CD14-positive monocyte (primary cell): ENCODE measurements at regions not wholly inside any gene's neighbourhood (a gene's known extent, or its start where the extent isn't known, plus 50 kb on each side); places are given as distances from the start of the nearest gene placed in this dataset.

Experiments used
- DNase-seq, 3 donors: peaks; one replicate each; pipeline ENCODE4 v3.0.0-alpha.2; 2011 to 2022
- H2AFZ ChIP-seq: 2 replicates; pipeline ENCODE4 v1.6.0; 2012; ENCODE audit warnings: mild to moderate bottlenecking, low read depth, low read length, inconsistent platforms; ENCODE audit not compliant: insufficient read depth, poor library complexity, severe bottlenecking
- H3K27ac ChIP-seq, 2 donors: 1 replicate in 1 of 2; 2 replicates in 1 of 2; pipeline ENCODE4 v1.5.1; 2012 to 2013; ENCODE audit warnings: low read length in 2 of 2, control low read depth in 1 of 2, inconsistent platforms in 1 of 2, low read depth in 1 of 2, mild to moderate bottlenecking in 1 of 2
- H3K27me3 ChIP-seq, 2 donors: one replicate each; pipeline versions ENCODE4 v1.6.0 to v1.6.1; 2011 to 2013; ENCODE audit warnings: low read length in 2 of 2; ENCODE audit not compliant: control insufficient read depth in 2 of 2, insufficient read depth in 2 of 2
- H3K36me3 ChIP-seq, 2 donors: replicated peaks in 1 of 2; 1 replicate in 1 of 2; 2 replicates in 1 of 2; pipeline versions ENCODE4 v1.5.1 to v1.6.1; 2012 to 2013; ENCODE audit warnings: low read length in 2 of 2, control low read depth in 1 of 2, inconsistent platforms in 1 of 2, mild to moderate bottlenecking in 1 of 2; ENCODE audit not compliant: insufficient read depth in 2 of 2, control insufficient read depth in 1 of 2
- H3K4me1 ChIP-seq, 2 donors: 1 replicate in 1 of 2; 2 replicates in 1 of 2; pipeline versions ENCODE4 v1.5.1 to v1.6.1; 2012 to 2013; ENCODE audit warnings: low read length in 2 of 2, control low read depth in 1 of 2, inconsistent platforms in 1 of 2, mild to moderate bottlenecking in 1 of 2, moderate library complexity in 1 of 2; ENCODE audit not compliant: insufficient read depth in 2 of 2, control insufficient read depth in 1 of 2
- H3K4me2 ChIP-seq: replicated peaks from 2 replicates; pipeline ENCODE3; 2012; ENCODE audit warnings: low read length, moderate library complexity, mild to moderate bottlenecking; ENCODE audit not compliant: poor library complexity, severe bottlenecking; ENCODE audit errors: extremely low read depth
- H3K4me3 ChIP-seq, 3 experiments: fragments of 200-600 bp in 1 of 3; sonication (generic) in 1 of 3; replicated peaks in 1 of 3; 1 replicate in 2 of 3; 2 replicates in 1 of 3; pipeline ENCODE4 v1.5.1; 2011 to 2013; ENCODE audit warnings: low read length in 3 of 3, mild to moderate bottlenecking in 3 of 3, control low read depth in 2 of 3, low read depth in 2 of 3, inconsistent platforms in 1 of 3, moderate library complexity in 1 of 3
- H3K79me2 ChIP-seq: 2 replicates; pipeline ENCODE4 v1.6.0; 2012; ENCODE audit warnings: mild to moderate bottlenecking, control low read depth, inconsistent platforms, low read length, moderate library complexity; ENCODE audit not compliant: insufficient read depth
- H3K9ac ChIP-seq: 2 replicates; pipeline ENCODE4 v1.6.0; 2017; ENCODE audit warnings: low read length, mild to moderate bottlenecking; ENCODE audit not compliant: insufficient read depth, poor library complexity, severe bottlenecking
- H3K9me3 ChIP-seq, 2 donors: replicated peaks in 1 of 2; 1 replicate in 1 of 2; 2 replicates in 1 of 2; pipeline versions ENCODE4 v1.5.1 to v1.6.1; 2012 to 2013; ENCODE audit warnings: low read length in 2 of 2, control low read depth in 1 of 2; ENCODE audit not compliant: control insufficient read depth in 1 of 2, insufficient read depth in 1 of 2
- H4K20me1 ChIP-seq: 2 replicates; pipeline ENCODE4 v1.6.0; 2012; ENCODE audit warnings: mild to moderate bottlenecking, low read length, control low read depth, moderate library complexity; ENCODE audit not compliant: insufficient read depth
- H3K27ac Mint-ChIP-seq, 7 donors: one replicate each; pipeline ENCODE4 v1.8.0; 2020; ENCODE audit warnings: mild to moderate bottlenecking in 7 of 7, mixed read lengths in 7 of 7, moderate library complexity in 6 of 7, inconsistent platforms in 2 of 7
- H3K27me3 Mint-ChIP-seq, 3 donors: one replicate each; pipeline ENCODE4 v1.8.0; 2021 to 2022; ENCODE audit warnings: low read depth in 3 of 3, mild to moderate bottlenecking in 3 of 3, mixed read lengths in 3 of 3, moderate library complexity in 3 of 3, inconsistent platforms in 1 of 3
- H3K36me3 Mint-ChIP-seq, 2 donors: one replicate each; pipeline ENCODE4 v1.8.0; 2020; ENCODE audit warnings: mixed read lengths in 2 of 2, inconsistent platforms in 1 of 2, mild to moderate bottlenecking in 1 of 2
- H3K4me1 Mint-ChIP-seq: one replicate; pipeline ENCODE4 v1.8.0; 2020; ENCODE audit warnings: mild to moderate bottlenecking, mixed read lengths
- H3K4me3 Mint-ChIP-seq, 2 donors: one replicate each; pipeline ENCODE4 v1.8.0; 2020; ENCODE audit warnings: mild to moderate bottlenecking in 2 of 2, mixed read lengths in 2 of 2, moderate library complexity in 1 of 2
- H3K9me3 Mint-ChIP-seq, 7 donors: one replicate each; pipeline ENCODE4 v1.8.0; 2020 to 2022; ENCODE audit warnings: mixed read lengths in 7 of 7, mild to moderate bottlenecking in 6 of 7, moderate library complexity in 6 of 7, inconsistent platforms in 2 of 7
- WGBS: methylation state at CpG from one replicate; pipeline ENCODE4 v1.1.5; 2013; ENCODE audit warnings: missing lambda C conversion rate; ENCODE audit not compliant: insufficient coverage; 5-methylcytosine and 5-hydroxymethylcytosine counted together
- intact Hi-C, 2 donors: fragments of 100-400 bp; cut with micrococcal nuclease; formaldehyde crosslinking; loops; one replicate each; pipeline versions ENCODE4 v1.15.0 to v1.15.1; 2023
- TF ChIP-seq, protein P1 (sequence below): fragments of 200-600 bp; IDR thresholded peaks from one replicate; pipeline ENCODE4 v1.8.0; 2022; ENCODE audit warnings: antibody characterized with exemption, mild to moderate bottlenecking

DNA sequence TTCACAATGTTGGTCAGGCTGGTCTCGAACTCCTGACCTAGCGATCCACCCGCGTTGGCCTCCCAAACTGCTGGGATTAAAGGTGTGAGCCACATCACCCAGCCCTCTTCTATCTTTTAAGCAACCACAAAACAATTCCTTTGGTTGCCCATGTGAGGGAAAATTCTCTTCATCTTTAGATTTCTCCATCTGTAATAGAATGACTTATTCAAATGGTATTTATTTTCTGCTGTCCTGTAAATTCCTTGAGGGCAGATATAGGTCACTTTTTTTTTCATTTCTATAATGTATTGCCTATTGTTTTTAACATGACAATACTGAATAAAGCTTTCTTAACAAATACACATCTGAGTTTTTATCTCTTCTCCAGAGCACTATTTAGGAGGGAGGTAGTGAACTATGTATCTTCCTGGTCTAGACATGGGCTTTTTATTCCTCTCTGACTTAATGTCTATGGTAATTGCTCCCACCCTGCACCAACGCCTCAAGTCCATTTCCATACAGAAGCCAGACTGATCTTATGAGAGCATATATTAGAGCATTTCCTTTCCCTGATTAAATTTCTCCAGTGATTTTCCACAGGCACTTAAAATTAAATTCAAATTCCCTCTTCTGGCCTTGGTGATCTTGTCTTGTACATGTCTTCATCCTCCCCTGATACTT is 595.6 kb downstream of the CAAP1 start:
- H3K27ac ChIP-seq = no peak overlapping the region
- DNase-seq = no peak
- no peak overlapping the region for H3K4me2 ChIP-seq
- Mint-ChIP-seq H3K36me3 (no peaks in the 10 kb centered on the region), H3K9me3 (peaks cover 0 to 3% (median 0%) of the 10 kb centered on the region in 7 donors), H3K27me3 (no peaks in the 10 kb centered on the region), H3K4me1 (no peaks in the 10 kb centered on the region), H3K4me3 (no peak overlapping the region), H3K27ac (no peak overlapping the region)
- H3K36me3 ChIP-seq = no peaks in the 10 kb centered on the region
- H3K27me3 ChIP-seq = no peaks in the 10 kb centered on the region
- intact Hi-C loops = no loop called here
- no peaks in the 10 kb centered on the region for H3K9me3 ChIP-seq
- H3K4me3 ChIP-seq = no peak overlapping the region
- no peak overlapping the region for H2AFZ ChIP-seq
- WGBS = 100% methylated on average over 4 of the region's 5 CpGs
- no peaks in the 10 kb centered on the region for H3K4me1 ChIP-seq
- no peaks in the 10 kb centered on the region for H3K79me2 ChIP-seq
- H3K9ac ChIP-seq = no peak overlapping the region
- H4K20me1 ChIP-seq = no peaks in the 10 kb centered on the region
- TF ChIP-seq, protein P1, sequence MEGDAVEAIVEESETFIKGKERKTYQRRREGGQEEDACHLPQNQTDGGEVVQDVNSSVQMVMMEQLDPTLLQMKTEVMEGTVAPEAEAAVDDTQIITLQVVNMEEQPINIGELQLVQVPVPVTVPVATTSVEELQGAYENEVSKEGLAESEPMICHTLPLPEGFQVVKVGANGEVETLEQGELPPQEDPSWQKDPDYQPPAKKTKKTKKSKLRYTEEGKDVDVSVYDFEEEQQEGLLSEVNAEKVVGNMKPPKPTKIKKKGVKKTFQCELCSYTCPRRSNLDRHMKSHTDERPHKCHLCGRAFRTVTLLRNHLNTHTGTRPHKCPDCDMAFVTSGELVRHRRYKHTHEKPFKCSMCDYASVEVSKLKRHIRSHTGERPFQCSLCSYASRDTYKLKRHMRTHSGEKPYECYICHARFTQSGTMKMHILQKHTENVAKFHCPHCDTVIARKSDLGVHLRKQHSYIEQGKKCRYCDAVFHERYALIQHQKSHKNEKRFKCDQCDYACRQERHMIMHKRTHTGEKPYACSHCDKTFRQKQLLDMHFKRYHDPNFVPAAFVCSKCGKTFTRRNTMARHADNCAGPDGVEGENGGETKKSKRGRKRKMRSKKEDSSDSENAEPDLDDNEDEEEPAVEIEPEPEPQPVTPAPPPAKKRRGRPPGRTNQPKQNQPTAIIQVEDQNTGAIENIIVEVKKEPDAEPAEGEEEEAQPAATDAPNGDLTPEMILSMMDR = no peak

DNA sequence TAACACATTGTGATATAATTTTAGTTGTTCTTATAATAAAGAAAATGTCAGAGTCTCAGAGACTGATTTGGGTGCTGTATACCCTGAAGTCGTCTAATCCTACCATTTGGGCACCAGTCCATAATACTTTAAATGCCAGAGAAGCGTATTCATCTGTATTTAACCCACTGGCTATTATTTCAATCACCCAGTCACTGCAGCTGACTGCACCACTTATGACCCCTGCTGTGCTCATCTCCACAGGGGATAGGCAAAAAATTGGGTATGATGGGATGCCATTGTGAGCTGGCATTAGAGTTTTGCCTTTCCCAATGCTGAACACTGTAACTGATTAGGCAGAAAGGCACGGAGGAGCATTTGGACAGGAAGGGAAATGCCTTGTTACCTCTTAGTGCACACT is 599.7 kb downstream of the CAAP1 start:
- no peak overlapping the region for H3K27ac ChIP-seq
- TF ChIP-seq, protein P1 = no peak
- H4K20me1 ChIP-seq = no peaks in the 10 kb centered on the region
- Mint-ChIP-seq H3K4me3 (no peak overlapping the region), H3K36me3 (no peaks in the 10 kb centered on the region), H3K27ac (no peak overlapping the region), H3K9me3 (peaks cover 2 to 13% (median 7%) of the 10 kb centered on the region in 7 donors), H3K4me1 (no peaks in the 10 kb centered on the region), H3K27me3 (no peaks in the 10 kb centered on the region)
- intact Hi-C loops = no loop called here
- WGBS = no CpG with 5 or more reads among the region's 3 CpGs
- no peak overlapping the region for H3K9ac ChIP-seq
- no peak overlapping the region for H3K4me2 ChIP-seq
- H3K36me3 ChIP-seq = no peaks in the 10 kb centered on the region
- H3K79me2 ChIP-seq = no peaks in the 10 kb centered on the region
- peaks cover 4 to 13% of the 10 kb centered on the region in 2 donors for H3K9me3 ChIP-seq
- no peaks in the 10 kb centered on the region for H3K4me1 ChIP-seq
- H3K4me3 ChIP-seq = no peak overlapping the region
- H2AFZ ChIP-seq = no peak overlapping the region
- H3K27me3 ChIP-seq = no peaks in the 10 kb centered on the region
- DNase-seq = no peak
